AG09309 (cell line): ENCODE measurements at regions not wholly inside any gene's neighbourhood (a gene's known extent, or its start where the extent isn't known, plus 50 kb on each side); places are given as distances from the start of the nearest gene placed in this dataset.
"Not testable (repeated sequence)": the region's sequence is repeated elsewhere in the genome, so short reads cannot be mapped to it uniquely, and the experiment has no call there.

Experiments
- DNase-seq: peaks from one replicate; pipeline ENCODE4 v3.0.0-alpha.2; 2010; ENCODE audit warnings: low read depth
- H3K4me3 ChIP-seq: 2 replicates; pipeline ENCODE4 v1.5.1; 2011; ENCODE audit warnings: mild to moderate bottlenecking, low read depth, low read length, moderate library complexity; ENCODE audit not compliant: control insufficient read depth
- TF ChIP-seq, protein P1 (sequence below): IDR thresholded peaks from 2 replicates; pipeline ENCODE4 v1.5.1; 2011; ENCODE audit warnings: mild to moderate bottlenecking, low read depth, low read length, inconsistent platforms; ENCODE audit not compliant: insufficient read depth, control insufficient read depth; ENCODE audit errors: missing control alignments

- H3K4me3 ChIP-seq: not testable (repeated sequence)
Observed at GRCh38 chr6:3672339-3672738, 79.2 kb downstream of the PXDC1 start.

DNA sequence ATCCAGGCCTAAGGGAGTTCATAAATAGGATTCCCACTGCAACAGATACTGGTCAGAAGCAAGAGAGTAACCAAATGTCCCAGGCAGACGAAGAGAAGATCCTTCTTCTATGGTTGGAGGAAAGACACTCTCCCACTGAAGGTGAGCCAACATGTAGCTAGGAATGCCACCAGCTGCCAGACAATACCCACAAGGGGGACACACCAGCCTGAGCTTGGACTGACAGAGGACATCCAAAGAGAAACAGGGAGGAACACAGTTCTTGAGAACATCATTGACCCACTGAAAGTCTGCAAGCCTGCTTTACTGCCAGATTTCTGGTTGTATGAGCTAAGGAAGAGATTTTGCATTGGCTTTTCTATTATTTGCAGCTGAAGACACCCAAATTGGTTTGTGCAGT lies 80.1 kb downstream of the PXDC1 start:
- H3K4me3 ChIP-seq: no peak overlapping the region
- TF ChIP-seq, protein P1, sequence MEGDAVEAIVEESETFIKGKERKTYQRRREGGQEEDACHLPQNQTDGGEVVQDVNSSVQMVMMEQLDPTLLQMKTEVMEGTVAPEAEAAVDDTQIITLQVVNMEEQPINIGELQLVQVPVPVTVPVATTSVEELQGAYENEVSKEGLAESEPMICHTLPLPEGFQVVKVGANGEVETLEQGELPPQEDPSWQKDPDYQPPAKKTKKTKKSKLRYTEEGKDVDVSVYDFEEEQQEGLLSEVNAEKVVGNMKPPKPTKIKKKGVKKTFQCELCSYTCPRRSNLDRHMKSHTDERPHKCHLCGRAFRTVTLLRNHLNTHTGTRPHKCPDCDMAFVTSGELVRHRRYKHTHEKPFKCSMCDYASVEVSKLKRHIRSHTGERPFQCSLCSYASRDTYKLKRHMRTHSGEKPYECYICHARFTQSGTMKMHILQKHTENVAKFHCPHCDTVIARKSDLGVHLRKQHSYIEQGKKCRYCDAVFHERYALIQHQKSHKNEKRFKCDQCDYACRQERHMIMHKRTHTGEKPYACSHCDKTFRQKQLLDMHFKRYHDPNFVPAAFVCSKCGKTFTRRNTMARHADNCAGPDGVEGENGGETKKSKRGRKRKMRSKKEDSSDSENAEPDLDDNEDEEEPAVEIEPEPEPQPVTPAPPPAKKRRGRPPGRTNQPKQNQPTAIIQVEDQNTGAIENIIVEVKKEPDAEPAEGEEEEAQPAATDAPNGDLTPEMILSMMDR: no peak
- no peak for DNase-seq

More at GRCh38 chr6:3672339-3672738, 79.2 kb downstream of the PXDC1 start:
- DNase-seq: not testable (repeated sequence)

DNA sequence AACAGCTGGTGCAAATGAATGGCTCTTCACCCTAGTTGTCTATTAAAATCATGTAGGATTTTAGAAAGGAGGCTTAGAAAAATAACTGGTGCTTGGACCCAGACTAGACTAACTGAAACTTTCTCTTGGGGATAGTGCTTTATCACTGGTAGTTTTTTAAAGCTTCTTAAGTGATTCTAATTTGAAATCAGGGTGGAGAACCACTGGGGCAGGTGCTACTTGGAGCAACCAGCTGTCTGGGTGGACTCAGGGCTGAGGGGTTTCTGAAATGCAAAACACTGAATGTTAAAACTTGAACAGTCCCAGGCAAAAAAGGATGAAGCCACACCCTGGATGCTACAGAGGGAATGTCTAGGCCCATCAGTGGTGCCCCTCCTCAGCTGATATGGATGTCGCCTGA lies 81.2 kb downstream of the PXDC1 start:
- TF ChIP-seq, protein P1: no peak
- DNase-seq: no peak

DNA sequence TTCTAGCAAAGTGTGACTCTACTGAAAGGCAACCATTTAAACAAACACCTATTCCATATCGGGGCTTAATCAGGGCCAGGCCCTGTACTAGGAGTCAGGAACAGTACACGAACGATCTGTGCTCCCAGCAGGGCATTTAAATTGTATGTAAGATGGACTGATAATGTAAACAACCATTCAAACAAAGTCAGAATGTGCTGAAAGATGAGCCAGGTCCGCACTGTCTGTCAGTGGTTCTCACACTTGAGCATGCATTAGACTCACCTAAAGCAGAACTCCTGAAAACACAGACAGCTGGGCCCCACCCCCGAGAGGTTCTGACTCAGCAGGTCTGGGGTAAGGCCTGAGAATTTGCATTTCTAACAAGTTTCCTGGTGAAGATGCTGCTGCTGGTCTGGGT lies 81.6 kb downstream of the PXDC1 start:
- H3K4me3 ChIP-seq: no peak overlapping the region
- TF ChIP-seq, protein P1: no peak
- DNase-seq: no peak

More for the DNA sequence above, 81.2 kb downstream of the PXDC1 start:
- H3K4me3 ChIP-seq: no peak overlapping the region

DNA sequence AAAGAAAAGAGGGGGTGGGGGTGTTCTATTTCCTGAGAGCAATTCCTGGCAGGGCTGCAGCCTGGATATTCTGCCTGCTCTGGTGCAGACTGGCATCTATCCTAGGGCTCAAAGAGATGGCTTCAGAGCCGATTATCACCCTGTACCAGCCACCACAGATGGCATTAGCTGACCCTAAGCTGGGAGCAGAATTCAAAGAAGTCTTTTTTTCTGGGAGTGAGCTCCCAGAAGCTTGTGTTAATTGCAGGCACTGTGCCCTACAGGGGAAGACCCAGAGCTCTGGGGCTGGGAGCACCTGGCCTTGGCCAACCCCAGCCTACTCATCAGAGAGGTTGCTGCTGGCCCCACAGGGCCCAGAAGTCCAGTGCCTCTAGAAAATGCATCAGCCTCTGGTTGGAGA lies 85.9 kb downstream of the PXDC1 start:
- no peak for DNase-seq
- TF ChIP-seq, protein P1: no peak
- no peak overlapping the region for H3K4me3 ChIP-seq

- no peak overlapping the region for H3K4me3 ChIP-seq
- DNase-seq: no peak
- TF ChIP-seq, protein P1: no peak
Observed at GRCh38 chr6:3664625-3665041, 86.9 kb downstream of the PXDC1 start.

GRCh38 chr6:3663811-3664210 lies 87.7 kb downstream of the PXDC1 start:
- no peak overlapping the region for H3K4me3 ChIP-seq
- TF ChIP-seq, protein P1: no peak
- no peak for DNase-seq
